Osteocyte (in vitro differentiated cells): ENCODE measurements at regions not wholly inside any gene's neighbourhood (a gene's known extent, or its start where the extent isn't known, plus 50 kb on each side); places are given as distances from the start of the nearest gene placed in this dataset.

Experiments used
- DNase-seq: peaks from one replicate; pipeline ENCODE4 v3.0.0; 2021; ENCODE audit warnings: mixed read lengths; ENCODE audit not compliant: unreplicated experiment; ENCODE audit errors: extremely low spot score
- H3K27ac Mint-ChIP-seq: one replicate; pipeline ENCODE4 v1.8.0; 2021; ENCODE audit warnings: mild to moderate bottlenecking, mixed read lengths; ENCODE audit not compliant: unreplicated experiment
- H3K27me3 Mint-ChIP-seq: one replicate; pipeline ENCODE4 v1.8.0; 2021; ENCODE audit warnings: mixed read lengths; ENCODE audit not compliant: unreplicated experiment
- H3K36me3 Mint-ChIP-seq: one replicate; pipeline ENCODE4 v1.8.0; 2021; ENCODE audit warnings: mixed read lengths; ENCODE audit not compliant: unreplicated experiment
- H3K4me1 Mint-ChIP-seq: one replicate; pipeline ENCODE4 v1.8.0; 2021; ENCODE audit warnings: mixed read lengths; ENCODE audit not compliant: unreplicated experiment
- H3K4me3 Mint-ChIP-seq: one replicate; pipeline ENCODE4 v1.8.0; 2021; ENCODE audit warnings: mild to moderate bottlenecking, moderate library complexity, mixed read lengths; ENCODE audit not compliant: unreplicated experiment
- H3K9me3 Mint-ChIP-seq: one replicate; pipeline ENCODE4 v1.8.0; 2021; ENCODE audit warnings: mixed read lengths; ENCODE audit not compliant: unreplicated experiment
- TF ChIP-seq, protein P1 (sequence below): fragments of 200-600 bp; sonication (generic); IDR thresholded peaks from 2 replicates; pipeline ENCODE4 v1.5.0; 2021; ENCODE audit warnings: antibody characterized with exemption, mild to moderate bottlenecking, moderate library complexity

DNA sequence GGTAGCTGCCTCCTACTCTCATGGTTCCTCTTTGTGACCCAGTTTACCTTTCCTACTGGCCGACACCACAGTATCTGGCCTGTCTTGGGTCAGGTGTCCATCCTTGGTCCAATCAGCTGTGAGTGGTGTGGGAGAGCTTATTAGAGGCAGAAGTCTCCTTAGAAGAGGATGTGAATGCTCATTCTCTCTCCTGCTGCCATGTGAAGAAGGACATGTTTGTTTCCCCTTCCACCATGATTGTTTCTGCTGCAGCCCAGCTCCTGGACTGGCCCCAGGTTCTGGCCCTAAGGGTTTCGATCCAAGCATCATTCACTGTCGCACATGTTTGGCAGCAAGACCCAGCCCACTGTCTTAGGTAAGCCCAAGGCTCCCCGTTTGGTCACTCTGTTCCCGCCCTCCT lies 55.3 kb upstream of the TGIF1 start:
- no peak for DNase-seq
- Mint-ChIP-seq H3K36me3 (no peaks in the 10 kb centered on the region), H3K4me3 (no peak overlapping the region), H3K9me3 (no peaks in the 10 kb centered on the region), H3K27ac (no peak overlapping the region), H3K27me3 (no peaks in the 10 kb centered on the region), H3K4me1 (no peaks in the 10 kb centered on the region)
- TF ChIP-seq, protein P1, sequence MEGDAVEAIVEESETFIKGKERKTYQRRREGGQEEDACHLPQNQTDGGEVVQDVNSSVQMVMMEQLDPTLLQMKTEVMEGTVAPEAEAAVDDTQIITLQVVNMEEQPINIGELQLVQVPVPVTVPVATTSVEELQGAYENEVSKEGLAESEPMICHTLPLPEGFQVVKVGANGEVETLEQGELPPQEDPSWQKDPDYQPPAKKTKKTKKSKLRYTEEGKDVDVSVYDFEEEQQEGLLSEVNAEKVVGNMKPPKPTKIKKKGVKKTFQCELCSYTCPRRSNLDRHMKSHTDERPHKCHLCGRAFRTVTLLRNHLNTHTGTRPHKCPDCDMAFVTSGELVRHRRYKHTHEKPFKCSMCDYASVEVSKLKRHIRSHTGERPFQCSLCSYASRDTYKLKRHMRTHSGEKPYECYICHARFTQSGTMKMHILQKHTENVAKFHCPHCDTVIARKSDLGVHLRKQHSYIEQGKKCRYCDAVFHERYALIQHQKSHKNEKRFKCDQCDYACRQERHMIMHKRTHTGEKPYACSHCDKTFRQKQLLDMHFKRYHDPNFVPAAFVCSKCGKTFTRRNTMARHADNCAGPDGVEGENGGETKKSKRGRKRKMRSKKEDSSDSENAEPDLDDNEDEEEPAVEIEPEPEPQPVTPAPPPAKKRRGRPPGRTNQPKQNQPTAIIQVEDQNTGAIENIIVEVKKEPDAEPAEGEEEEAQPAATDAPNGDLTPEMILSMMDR: no peak

DNA sequence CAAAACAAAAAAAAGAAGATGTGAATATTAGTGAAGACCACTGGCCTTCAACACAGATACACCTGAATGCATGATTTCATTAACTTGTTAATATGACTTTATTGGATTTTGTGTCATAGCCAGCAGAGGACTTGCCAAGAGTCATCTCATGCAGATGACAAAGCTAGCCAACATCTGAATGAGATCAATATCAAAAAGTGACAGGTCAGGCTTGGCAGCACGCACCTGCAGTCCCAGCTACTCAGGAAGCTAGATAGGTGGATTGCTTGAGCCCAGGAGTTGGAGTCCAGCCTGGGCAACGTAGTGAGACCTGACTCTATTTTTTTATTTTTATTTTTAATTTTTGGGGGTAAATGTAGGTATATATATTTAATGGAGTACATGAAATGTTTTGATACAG lies 54.5 kb upstream of the TGIF1 start:
- TF ChIP-seq, protein P1: no peak

DNA sequence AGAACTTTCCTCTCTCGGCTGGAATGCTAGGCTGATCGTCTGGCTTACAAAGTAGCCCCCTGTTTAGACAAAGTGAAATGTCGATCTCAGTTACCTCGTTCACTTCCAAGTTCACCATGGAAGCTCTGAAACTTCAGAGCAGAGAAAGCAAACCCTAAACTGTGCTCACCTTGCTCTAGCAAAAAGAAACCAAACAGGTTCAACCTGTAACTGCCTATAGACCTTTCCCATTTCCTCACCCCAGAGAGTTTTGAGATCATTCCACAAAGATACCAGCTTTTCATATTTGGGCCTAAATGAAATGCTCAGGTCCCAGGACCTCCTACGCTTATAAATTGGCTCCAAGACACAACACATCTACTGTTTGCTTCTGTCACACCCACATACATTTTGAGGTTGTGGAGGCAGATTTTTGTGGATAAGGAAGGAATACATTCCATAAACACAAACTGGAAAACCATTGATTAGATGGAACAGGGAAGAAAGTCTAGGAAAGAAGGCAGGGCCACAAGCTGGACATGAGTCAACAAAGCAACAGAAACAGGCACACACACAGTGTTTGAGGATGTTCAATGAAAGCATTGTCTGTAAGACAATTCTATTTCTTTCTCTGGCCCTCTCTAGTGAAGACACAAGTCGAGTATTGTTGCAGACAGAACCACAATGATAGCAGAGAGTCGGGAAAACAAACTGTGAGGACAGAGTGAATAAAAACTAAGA lies 52.8 kb upstream of the TGIF1 start:
- Mint-ChIP-seq H3K27ac (no peak overlapping the region), H3K36me3 (no peaks in the 10 kb centered on the region), H3K4me1 (no peaks in the 10 kb centered on the region), H3K27me3 (no peaks in the 10 kb centered on the region), H3K9me3 (peaks cover 10% of the 10 kb centered on the region), H3K4me3 (no peak overlapping the region)
- TF ChIP-seq, protein P1: no peak
- no peak for DNase-seq

More for the DNA sequence above, 54.5 kb upstream of the TGIF1 start:
- Mint-ChIP-seq H3K4me1 (no peaks in the 10 kb centered on the region), H3K9me3 (peaks cover 4% of the 10 kb centered on the region), H3K36me3 (no peaks in the 10 kb centered on the region), H3K27ac (no peak overlapping the region), H3K4me3 (no peak overlapping the region), H3K27me3 (no peaks in the 10 kb centered on the region)
- no peak for DNase-seq

DNA sequence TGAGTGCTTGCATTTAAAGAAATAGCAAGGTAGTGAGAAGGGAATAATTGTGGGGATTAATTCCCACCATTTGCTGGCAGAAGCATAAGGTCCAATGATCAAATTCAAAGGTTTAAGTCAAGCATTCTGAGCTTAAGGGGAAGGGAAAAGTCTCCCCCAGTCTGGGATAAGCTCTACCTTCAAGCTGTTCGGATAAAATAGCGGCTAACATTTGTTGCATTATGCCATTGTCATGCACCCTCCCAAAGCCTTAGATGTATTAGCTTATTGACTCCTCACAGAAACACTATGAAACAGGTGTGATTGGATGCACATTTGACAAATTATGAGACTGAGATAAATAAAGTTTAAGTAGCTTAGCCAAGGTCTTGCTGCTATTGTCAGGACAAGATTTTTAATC lies 52.2 kb upstream of the TGIF1 start:
- Mint-ChIP-seq H3K27me3 (no peaks in the 10 kb centered on the region), H3K27ac (no peak overlapping the region), H3K4me3 (no peak overlapping the region), H3K36me3 (no peaks in the 10 kb centered on the region), H3K9me3 (peaks cover 10% of the 10 kb centered on the region), H3K4me1 (no peaks in the 10 kb centered on the region)
- TF ChIP-seq, protein P1: no peak
- no peak for DNase-seq
